ENCODE measurements at regions not wholly inside any gene's neighbourhood (a gene's known extent, or its start where the extent isn't known, plus 50 kb on each side); places are given as distances from the start of the nearest gene placed in this dataset.

- Histone ChIP-seq H3K27ac (no peak overlapping the region), H3K9me3 (no peaks in the 10 kb centered on the region), H3K36me3 (no peaks in the 10 kb centered on the region), H3K4me1 (no peaks in the 10 kb centered on the region), H3K4me3 (no peak overlapping the region), H3K27me3 (no peaks in the 10 kb centered on the region)
- TF ChIP-seq POLR2A (IDR thresholded peaks at IDR 0.05): no peak
- TF ChIP-seq, protein P1, sequence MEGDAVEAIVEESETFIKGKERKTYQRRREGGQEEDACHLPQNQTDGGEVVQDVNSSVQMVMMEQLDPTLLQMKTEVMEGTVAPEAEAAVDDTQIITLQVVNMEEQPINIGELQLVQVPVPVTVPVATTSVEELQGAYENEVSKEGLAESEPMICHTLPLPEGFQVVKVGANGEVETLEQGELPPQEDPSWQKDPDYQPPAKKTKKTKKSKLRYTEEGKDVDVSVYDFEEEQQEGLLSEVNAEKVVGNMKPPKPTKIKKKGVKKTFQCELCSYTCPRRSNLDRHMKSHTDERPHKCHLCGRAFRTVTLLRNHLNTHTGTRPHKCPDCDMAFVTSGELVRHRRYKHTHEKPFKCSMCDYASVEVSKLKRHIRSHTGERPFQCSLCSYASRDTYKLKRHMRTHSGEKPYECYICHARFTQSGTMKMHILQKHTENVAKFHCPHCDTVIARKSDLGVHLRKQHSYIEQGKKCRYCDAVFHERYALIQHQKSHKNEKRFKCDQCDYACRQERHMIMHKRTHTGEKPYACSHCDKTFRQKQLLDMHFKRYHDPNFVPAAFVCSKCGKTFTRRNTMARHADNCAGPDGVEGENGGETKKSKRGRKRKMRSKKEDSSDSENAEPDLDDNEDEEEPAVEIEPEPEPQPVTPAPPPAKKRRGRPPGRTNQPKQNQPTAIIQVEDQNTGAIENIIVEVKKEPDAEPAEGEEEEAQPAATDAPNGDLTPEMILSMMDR (IDR thresholded peaks at IDR 0.05): no peak
- DNase-seq: no peak
- intact Hi-C loops (cut with DNase I): no loop called here
- 72 to 76% methylated on average over 7 of the region's 7 CpGs for WGBS, 2 donors
Observed at GRCh38 chr6:113439866-113440265, 417.3 kb upstream of the MARCKS start.

- H3K9me3 ChIP-seq: no peaks in the 10 kb centered on the region
- intact Hi-C loops (cut with DNase I): no loop called here
- no peaks in the 10 kb centered on the region for H3K36me3 ChIP-seq
- H3K27me3 ChIP-seq: no peaks in the 10 kb centered on the region
- WGBS, 2 donors: 42 to 54% methylated on average over 1 of the region's 1 CpG
- no peak overlapping the region for H3K27ac ChIP-seq
- H3K4me3 ChIP-seq: no peak overlapping the region
- peaks cover 0 to 4% (median 0%) of the 10 kb centered on the region in 3 donors for H3K4me1 ChIP-seq
- no peak for TF ChIP-seq POLR2A (IDR thresholded peaks at IDR 0.05)
- TF ChIP-seq, protein P1 (IDR thresholded peaks at IDR 0.05): no peak
- DNase-seq: no peak
Observed at GRCh38 chr6:113442040-113442439, 415.1 kb upstream of the MARCKS start.

GRCh38 chr6:113445201-113445600 is 411.9 kb upstream of the MARCKS start:
- no peak for TF ChIP-seq POLR2A (IDR thresholded peaks at IDR 0.05)
- TF ChIP-seq, protein P1 (IDR thresholded peaks at IDR 0.05): no peak
- Histone ChIP-seq H3K36me3 (no peaks in the 10 kb centered on the region), H3K9me3 (no peaks in the 10 kb centered on the region), H3K4me1 (peaks cover 0 to 35% (median 7%) of the 10 kb centered on the region in 3 donors), H3K27me3 (no peaks in the 10 kb centered on the region), H3K4me3 (no peak overlapping the region), H3K27ac (no peak overlapping the region)
- no peak for DNase-seq
- WGBS, 2 donors: 97% methylated on average over 3 of the region's 3 CpGs
- intact Hi-C loops (cut with DNase I): no loop called here

DNA sequence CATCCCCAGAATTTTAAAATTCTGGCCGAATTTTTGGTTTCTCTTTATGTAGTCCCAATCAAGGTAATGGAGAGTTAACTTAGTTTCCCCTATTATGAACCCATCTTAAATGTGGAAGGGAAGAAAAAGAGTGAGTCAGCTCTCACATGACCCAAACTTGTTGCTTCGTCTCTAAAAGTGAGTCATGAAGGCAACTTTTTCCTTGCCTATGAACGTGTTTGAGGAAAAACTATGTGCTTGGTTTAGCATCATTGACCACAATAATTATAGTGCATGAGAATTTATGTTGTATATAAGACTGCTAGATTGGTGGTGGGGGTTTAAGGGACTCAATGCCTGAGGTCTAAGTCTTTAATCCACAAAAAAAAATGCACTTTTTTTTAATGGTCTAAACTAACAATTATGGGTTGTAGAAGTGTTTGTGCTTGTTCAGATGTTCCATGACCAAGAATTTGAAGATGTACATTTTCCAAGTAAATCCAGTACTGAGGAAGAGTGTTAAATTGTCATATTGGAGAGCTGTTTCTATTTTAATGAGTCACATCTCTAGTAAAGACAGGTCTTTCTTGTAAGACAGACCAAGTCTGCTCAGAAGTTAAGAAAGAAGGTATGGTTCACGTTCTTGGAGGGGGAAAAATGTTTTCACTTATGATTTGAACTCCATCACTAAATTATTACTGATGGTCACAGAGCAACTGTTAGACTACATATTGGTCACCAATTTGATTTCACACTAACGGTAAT is 409.9 kb upstream of the MARCKS start:
- no peaks in the 10 kb centered on the region for H3K36me3 ChIP-seq
- intact Hi-C loops (cut with DNase I): no loop called here
- H3K27me3 ChIP-seq: no peaks in the 10 kb centered on the region
- H3K4me3 ChIP-seq: no peak overlapping the region
- H3K27ac ChIP-seq: peak overlapping the region in 2 of 4 donors; percentile 63 to 64
- peaks cover 0 to 35% (median 7%) of the 10 kb centered on the region in 3 donors for H3K4me1 ChIP-seq
- WGBS, 2 donors: 30 to 33% methylated on average over 5 of the region's 5 CpGs
- DNase-seq: no peak
- H3K9me3 ChIP-seq: no peaks in the 10 kb centered on the region
- TF ChIP-seq, protein P1 (IDR thresholded peaks at IDR 0.05): no peak
- no peak for TF ChIP-seq POLR2A (IDR thresholded peaks at IDR 0.05)

DNA sequence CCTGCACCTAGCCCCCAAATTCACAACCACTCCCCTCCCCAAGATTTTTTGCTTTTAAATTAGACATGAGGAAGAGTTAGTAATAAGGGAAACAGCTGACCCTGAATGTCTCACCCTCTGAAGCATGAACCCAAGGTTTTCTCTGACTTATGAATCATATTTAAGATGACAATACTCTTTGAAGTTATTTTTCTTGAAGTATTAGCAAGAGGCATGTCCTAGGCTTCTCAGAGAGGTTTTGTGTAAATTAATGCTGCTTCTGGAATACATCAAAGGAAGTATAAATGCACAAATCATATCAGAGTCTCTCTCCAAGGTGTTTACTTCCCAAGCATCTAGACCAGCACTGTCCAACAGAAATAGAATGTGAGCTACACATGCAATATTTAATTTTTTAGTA is 408.1 kb upstream of the MARCKS start:
- H3K27me3 ChIP-seq: no peaks in the 10 kb centered on the region
- no peak overlapping the region for H3K27ac ChIP-seq
- H3K4me1 ChIP-seq: peaks cover 0 to 35% (median 7%) of the 10 kb centered on the region in 3 donors
- H3K4me3 ChIP-seq: no peak overlapping the region
- no peaks in the 10 kb centered on the region for H3K36me3 ChIP-seq
- no peak for DNase-seq
- no peaks in the 10 kb centered on the region for H3K9me3 ChIP-seq
- intact Hi-C loops (cut with DNase I): no loop called here
- TF ChIP-seq, protein P1 (IDR thresholded peaks at IDR 0.05): no peak
- no peak for TF ChIP-seq POLR2A (IDR thresholded peaks at IDR 0.05)

Measured in esophagus squamous epithelium (tissue), 5 donors.